HuH-7 (cell line): ENCODE measurements at regions not wholly inside any gene's neighbourhood (a gene's known extent, or its start where the extent isn't known, plus 50 kb on each side); places are given as distances from the start of the nearest gene placed in this dataset.
"Not testable (repeated sequence)": the region's sequence is repeated elsewhere in the genome, so short reads cannot be mapped to it uniquely, and the experiment has no call there.

Source experiments
- DNase-seq: peaks from one replicate; pipeline ENCODE4 v3.0.0; 2011; ENCODE audit warnings: low spot score

GRCh38 chr4:98828801-98829200, 100.1 kb downstream of the EIF4E start:
- no peak for DNase-seq

- DNase-seq: no peak
Observed at GRCh38 chr4:98827661-98828060, 101.3 kb downstream of the EIF4E start.

- no peak for DNase-seq
Observed at GRCh38 chr4:98822144-98822543, 106.8 kb downstream of the EIF4E start.

- DNase-seq: not testable (repeated sequence)
Observed at GRCh38 chr4:98818116-98818515, 110.8 kb downstream of the EIF4E start.

- no peak for DNase-seq
Observed at GRCh38 chr4:98816816-98817215, 112.1 kb downstream of the EIF4E start.

GRCh38 chr4:98816386-98816785, 112.5 kb downstream of the EIF4E start:
- no peak for DNase-seq

GRCh38 chr4:98804403-98804802, 124.5 kb downstream of the EIF4E start:
- no peak for DNase-seq

GRCh38 chr4:98803251-98803650, 125.7 kb downstream of the EIF4E start:
- DNase-seq: no peak

GRCh38 chr4:98802770-98803198, 126.1 kb downstream of the EIF4E start:
- DNase-seq: no peak

- DNase-seq: no peak
Observed at GRCh38 chr4:98801259-98801725, 127.6 kb downstream of the EIF4E start.

- DNase-seq: no peak
Observed at GRCh38 chr4:98796991-98797390, 131.9 kb downstream of the EIF4E start.

- no peak for DNase-seq
Observed at GRCh38 chr4:98794565-98795205, 134.2 kb downstream of the EIF4E start.

- no peak for DNase-seq
Observed at GRCh38 chr4:98793658-98794057, 135.2 kb upstream of the TSPAN5 start.

- DNase-seq: no peak
Observed at GRCh38 chr4:98786866-98787265, 128.5 kb upstream of the TSPAN5 start.

- DNase-seq: peak; percentile 10
Observed at GRCh38 chr4:98784947-98785706, 126.7 kb upstream of the TSPAN5 start.

GRCh38 chr4:98781641-98782357, 123.4 kb upstream of the TSPAN5 start:
- no peak for DNase-seq

GRCh38 chr4:98780926-98781325, 122.5 kb upstream of the TSPAN5 start:
- DNase-seq: no peak

- no peak for DNase-seq
Observed at GRCh38 chr4:98779088-98779487, 120.7 kb upstream of the TSPAN5 start.

- peak; percentile 34 for DNase-seq
Observed at GRCh38 chr4:98778206-98778605, 119.8 kb upstream of the TSPAN5 start.

GRCh38 chr4:98775672-98776071, 117.3 kb upstream of the TSPAN5 start:
- DNase-seq: no peak

- DNase-seq: no peak
Observed at GRCh38 chr4:98773638-98774037, 115.2 kb upstream of the TSPAN5 start.

- DNase-seq: no peak
Observed at GRCh38 chr4:98771959-98772632, 113.7 kb upstream of the TSPAN5 start.
